GM12892 (cell line): ENCODE measurements at regions not wholly inside any gene's neighbourhood (a gene's known extent, or its start where the extent isn't known, plus 50 kb on each side); places are given as distances from the start of the nearest gene placed in this dataset.
"Not testable (repeated sequence)": the region's sequence is repeated elsewhere in the genome, so short reads cannot be mapped to it uniquely, and the experiment has no call there.

Experiments used
- DNase-seq: peaks from one replicate; pipeline ENCODE4 v3.0.0; 2011; ENCODE audit not compliant: insufficient read length
- FAIRE-seq: peaks from 2 replicates; lab custom pipeline; 2011; peaks lifted over from hg19 to GRCh38; lab: Jason Lieb, UNC
- POLR2A ChIP-seq: IDR thresholded peaks from 2 replicates; pipeline ENCODE4 v1.6.1; 2011; ENCODE audit warnings: low read depth, low read length, control low read depth
- POLR2AphosphoS5 ChIP-seq: IDR thresholded peaks from 2 replicates; pipeline ENCODE4 v1.6.1; 2011; ENCODE audit warnings: low read depth, low read length, control low read depth
- TAF1 ChIP-seq: IDR thresholded peaks from 2 replicates; pipeline ENCODE4 v1.6.1; 2011; ENCODE audit warnings: low read depth, mild to moderate bottlenecking, control low read depth, low read length, borderline replicate concordance

- DNase-seq (no peak), FAIRE-seq (peak; percentile 51)
- TF ChIP-seq POLR2AphosphoS5 (no peak), TAF1 (no peak), POLR2A (no peak)
Measured at GRCh38 chr14:21913759-21914158, 240.1 kb upstream of the OR4E1 start.

GRCh38 chr14:21912367-21912766 lies 238.7 kb upstream of the OR4E1 start:
- FAIRE-seq (no peak), DNase-seq (no peak)
- TF ChIP-seq POLR2AphosphoS5 (no peak), TAF1 (no peak), POLR2A (no peak)

- DNase-seq (no peak), FAIRE-seq (no peak)
Measured at GRCh38 chr14:21911877-21912276, 238.3 kb upstream of the OR4E1 start.

GRCh38 chr14:21910260-21910659 lies 236.6 kb upstream of the OR4E1 start:
- DNase-seq (no peak), FAIRE-seq (no peak)
- TF ChIP-seq POLR2AphosphoS5 (no peak), TAF1 (no peak), POLR2A (no peak)

More at GRCh38 chr14:21911877-21912276, 238.3 kb upstream of the OR4E1 start:
- TF ChIP-seq POLR2A (no peak), TAF1 (no peak), POLR2AphosphoS5 (no peak)

GRCh38 chr14:21902561-21903181 lies 229.1 kb upstream of the OR4E1 start:
- DNase-seq (no peak), FAIRE-seq (no peak)
- TF ChIP-seq POLR2AphosphoS5, result no peak
- TF ChIP-seq POLR2A, result no peak
- no peak for TF ChIP-seq TAF1

- FAIRE-seq, DNase-seq: not testable (repeated sequence)
Measured at GRCh38 chr14:21894898-21895194, 221.2 kb upstream of the OR4E1 start.

- TF ChIP-seq POLR2AphosphoS5 (no peak), POLR2A (no peak), TAF1 (no peak)
- DNase-seq, result no peak
- FAIRE-seq, result peak; percentile 58
Measured at GRCh38 chr14:21894003-21894897, 220.6 kb upstream of the OR4E1 start.

- DNase-seq (no peak), FAIRE-seq (no peak)
- TF ChIP-seq POLR2A (no peak), POLR2AphosphoS5 (no peak)
Measured at GRCh38 chr14:21891921-21892320, 218.3 kb upstream of the OR4E1 start.

- no peak for FAIRE-seq
- TF ChIP-seq POLR2A (no peak), TAF1 (no peak), POLR2AphosphoS5 (no peak)
- no peak for DNase-seq
Measured at GRCh38 chr14:21884995-21885394, 211.4 kb upstream of the OR4E1 start.

GRCh38 chr14:21882226-21882625 lies 208.6 kb upstream of the OR4E1 start:
- TF ChIP-seq POLR2AphosphoS5 (no peak), POLR2A (no peak), TAF1 (no peak)
- DNase-seq (no peak), FAIRE-seq (no peak)

- no peak for DNase-seq
- no peak for FAIRE-seq
- TF ChIP-seq POLR2A (no peak), POLR2AphosphoS5 (no peak), TAF1 (no peak)
Measured at GRCh38 chr14:21880918-21881317, 207.3 kb upstream of the OR4E1 start.

- DNase-seq (no peak), FAIRE-seq (no peak)
- TF ChIP-seq POLR2A (no peak), POLR2AphosphoS5 (no peak), TAF1 (no peak)
Measured at GRCh38 chr14:21875791-21876190, 202.2 kb upstream of the OR4E1 start.
